ENCODE measurements at regions not wholly inside any gene's neighbourhood (a gene's known extent, or its start where the extent isn't known, plus 50 kb on each side); places are given as distances from the start of the nearest gene placed in this dataset.
"Not testable (repeated sequence)": the region's sequence is repeated elsewhere in the genome, so short reads cannot be mapped to it uniquely, and the experiment has no call there.

DNA sequence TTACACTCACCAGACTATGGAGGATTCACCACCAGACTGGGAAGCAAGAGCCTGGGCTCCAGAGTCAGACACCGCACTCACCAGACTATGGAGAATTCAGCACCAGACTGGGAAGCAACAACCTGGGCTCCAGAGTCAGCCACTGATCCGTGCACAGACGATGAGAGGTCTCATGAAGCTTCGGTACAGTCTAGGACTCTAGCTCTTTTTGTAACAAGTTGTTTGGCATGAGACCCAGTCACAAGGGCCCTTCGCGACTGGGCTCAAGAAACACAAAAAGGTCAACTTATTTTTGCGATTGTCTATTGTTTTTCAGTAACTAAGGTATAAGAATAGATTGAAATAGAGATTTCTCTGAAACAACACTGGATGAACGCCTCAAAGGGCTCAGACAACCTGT, 192.7 kb upstream of the ADAMTSL1 start:
- DNase-seq (ENCODE audit: low read depth) = no peak

DNA sequence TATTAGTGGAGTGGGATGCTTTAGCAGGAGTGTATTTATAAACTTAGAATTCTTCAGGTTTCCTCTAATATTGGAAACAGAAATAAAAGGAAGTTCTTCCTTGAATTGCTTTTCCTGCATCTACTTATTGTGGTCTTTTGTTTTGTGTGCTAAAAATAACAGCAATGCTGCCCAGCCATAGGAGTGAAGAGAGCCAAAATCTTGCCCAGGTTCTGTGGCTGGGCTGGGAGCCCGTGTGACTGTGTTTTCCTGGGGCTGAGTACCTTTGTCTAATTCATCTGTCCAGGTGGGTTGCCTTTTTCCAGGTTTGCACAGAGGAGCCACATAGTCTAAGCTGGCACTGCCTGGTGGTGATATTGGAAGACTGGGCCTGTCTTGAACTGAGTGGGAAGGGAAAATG, 179.7 kb upstream of the ADAMTSL1 start:
- DNase-seq (ENCODE audit: low read depth) = no peak

GRCh38 chr9:18296702-18297055, 177.3 kb upstream of the ADAMTSL1 start:
- peak; percentile 56 for DNase-seq (ENCODE audit: low read depth)

- DNase-seq (ENCODE audit: low read depth) = peak; percentile 47
Measured at GRCh38 chr9:18297056-18297841, 176.7 kb upstream of the ADAMTSL1 start.

- DNase-seq (ENCODE audit: low read depth) = no peak
Measured at GRCh38 chr9:18299449-18299848, 174.5 kb upstream of the ADAMTSL1 start.

DNA sequence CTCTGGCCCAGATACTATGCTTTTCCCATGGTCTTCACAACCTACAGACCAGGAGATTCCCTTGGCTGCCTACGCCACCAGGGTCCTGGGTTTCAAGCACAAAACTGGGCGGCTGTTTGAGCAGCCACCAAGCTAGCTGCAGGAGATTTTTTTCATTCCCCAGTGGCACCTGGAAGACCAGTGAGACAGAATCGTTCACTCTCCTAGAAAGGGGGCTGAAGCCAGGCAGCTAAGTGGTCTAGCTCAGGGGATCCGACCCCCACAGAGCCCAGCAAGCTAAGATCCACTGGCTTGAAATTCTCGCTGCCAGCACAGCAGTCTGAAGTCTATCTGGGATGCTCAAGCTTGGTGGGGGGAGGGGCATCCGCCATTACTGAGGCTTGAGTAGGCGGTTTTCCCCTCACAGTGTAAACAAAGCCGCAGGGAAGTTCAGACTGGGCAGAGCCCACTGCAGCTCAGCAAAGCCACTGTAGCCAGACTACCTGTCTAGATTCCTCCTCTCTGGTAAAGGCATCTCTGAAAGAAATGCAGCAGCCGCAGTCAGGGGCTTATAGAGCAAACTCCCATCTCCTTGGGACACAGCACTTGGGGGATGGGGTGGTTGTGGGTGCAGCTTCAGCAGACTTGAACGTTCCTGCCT, 168.7 kb upstream of the ADAMTSL1 start:
- not testable (repeated sequence) for DNase-seq (ENCODE audit: low read depth)

GRCh38 chr9:18314316-18314715, 159.6 kb upstream of the ADAMTSL1 start:
- DNase-seq (ENCODE audit: low read depth) = peak; percentile 66

- no peak for DNase-seq (ENCODE audit: low read depth)
Measured at GRCh38 chr9:18317896-18318295, 156.1 kb upstream of the ADAMTSL1 start.

- DNase-seq (ENCODE audit: low read depth) = peak; percentile 29
Measured at GRCh38 chr9:18319918-18320445, 154.0 kb upstream of the ADAMTSL1 start.

GRCh38 chr9:18324928-18325745, 148.8 kb upstream of the ADAMTSL1 start:
- DNase-seq (ENCODE audit: low read depth) = no peak

DNA sequence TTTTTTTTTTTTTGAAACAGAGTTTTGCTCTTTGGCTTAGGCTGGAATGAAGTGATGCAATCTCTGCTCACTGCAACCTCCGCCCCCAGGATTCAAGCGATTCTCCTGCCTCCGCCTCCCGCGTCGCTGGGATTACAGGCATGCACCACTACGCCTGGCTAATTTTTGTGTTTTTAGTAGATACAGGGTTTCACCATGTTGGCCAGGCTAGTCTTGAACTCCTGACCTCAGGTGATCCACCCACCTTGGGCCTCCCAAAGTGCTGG, 148.3 kb upstream of the ADAMTSL1 start:
- DNase-seq (ENCODE audit: low read depth) = not testable (repeated sequence)

DNA sequence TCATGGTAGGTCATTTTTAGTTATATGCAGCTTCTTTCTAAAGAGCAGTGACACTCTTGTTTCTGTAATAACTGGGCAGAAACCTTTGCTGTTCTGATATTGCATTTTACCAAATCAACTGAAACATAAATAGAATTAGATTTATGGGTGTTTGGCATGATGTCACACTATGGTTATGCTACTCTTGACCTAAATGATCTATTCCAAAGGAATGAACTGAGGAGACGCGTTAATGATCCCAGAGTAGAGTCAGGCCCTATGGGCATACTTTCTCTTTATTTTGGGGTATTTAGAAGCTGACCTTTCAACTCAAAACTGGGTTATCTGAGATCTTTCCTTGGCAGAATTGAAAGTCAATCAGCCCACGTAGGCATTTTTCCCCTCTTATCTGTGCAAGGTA, 146.8 kb upstream of the ADAMTSL1 start:
- no peak for DNase-seq (ENCODE audit: low read depth)

DNA sequence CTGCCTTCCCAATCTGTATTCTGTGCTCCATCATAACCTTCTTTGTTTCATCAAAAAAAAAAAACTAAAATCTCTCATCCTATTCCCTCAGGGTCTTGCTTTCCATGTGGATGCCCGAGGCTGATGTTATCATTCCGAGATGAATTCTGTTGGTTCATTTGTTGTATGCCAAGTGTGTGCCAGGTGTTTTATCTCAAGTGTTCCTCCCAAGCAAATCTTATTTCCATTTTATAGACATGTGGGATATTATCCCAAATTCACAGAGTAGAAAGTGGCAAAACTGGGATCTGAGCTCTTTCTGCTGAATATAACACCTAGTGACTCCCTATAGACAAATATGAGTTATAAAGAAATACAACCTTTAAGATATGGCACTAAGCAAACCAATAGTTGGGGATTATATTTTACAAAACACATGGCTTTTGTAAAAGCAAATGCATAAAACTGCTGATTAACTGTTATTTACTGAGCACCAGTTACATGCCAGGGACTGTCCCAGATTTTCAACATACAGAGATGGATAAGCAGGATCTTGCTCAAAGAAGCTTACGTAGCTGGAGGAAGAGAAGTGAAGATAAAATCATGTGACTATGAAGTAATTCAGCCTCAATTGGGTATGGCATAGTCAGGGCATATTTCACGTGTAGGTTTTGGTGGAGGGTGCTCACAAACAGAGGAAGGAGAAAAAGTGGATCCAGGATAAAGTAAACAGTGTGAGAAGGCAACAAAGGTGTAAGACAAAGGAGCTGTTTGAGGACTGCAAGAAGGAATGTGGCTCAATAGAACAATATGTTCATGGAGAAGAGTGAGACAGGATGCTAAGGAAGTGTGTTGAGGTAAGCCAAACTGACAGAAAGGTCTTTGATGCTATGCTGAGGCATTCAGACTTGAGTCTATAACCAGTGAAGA, 143.3 kb upstream of the ADAMTSL1 start:
- DNase-seq (ENCODE audit: low read depth) = no peak

- no peak for DNase-seq (ENCODE audit: low read depth)
Measured at GRCh38 chr9:18331310-18331684, 142.7 kb upstream of the ADAMTSL1 start.

GRCh38 chr9:18331808-18332209, 142.1 kb upstream of the ADAMTSL1 start:
- peak; percentile 27 for DNase-seq (ENCODE audit: low read depth)

DNA sequence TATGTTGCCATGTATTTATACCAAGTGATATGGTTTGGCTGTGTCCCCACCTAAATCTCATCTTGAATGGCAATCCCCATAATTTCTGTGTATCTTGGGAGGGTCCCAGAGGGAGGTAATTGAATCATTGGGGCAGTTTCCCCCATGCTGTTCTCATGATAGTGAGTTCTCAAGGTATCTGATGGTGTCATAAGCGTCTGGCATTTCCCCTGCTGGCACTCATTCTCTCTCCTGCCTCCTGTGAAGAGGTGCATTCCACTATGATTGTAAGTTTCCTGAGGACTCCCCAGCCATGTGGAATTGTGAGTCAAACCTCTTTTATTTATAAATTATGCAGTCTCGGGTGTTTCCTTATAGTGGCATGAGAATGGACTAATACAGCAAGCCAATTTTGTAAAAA, 140.8 kb upstream of the ADAMTSL1 start:
- DNase-seq (ENCODE audit: low read depth) = peak; percentile 16

GRCh38 chr9:18335825-18336224, 138.1 kb upstream of the ADAMTSL1 start:
- no peak for DNase-seq (ENCODE audit: low read depth)

DNA sequence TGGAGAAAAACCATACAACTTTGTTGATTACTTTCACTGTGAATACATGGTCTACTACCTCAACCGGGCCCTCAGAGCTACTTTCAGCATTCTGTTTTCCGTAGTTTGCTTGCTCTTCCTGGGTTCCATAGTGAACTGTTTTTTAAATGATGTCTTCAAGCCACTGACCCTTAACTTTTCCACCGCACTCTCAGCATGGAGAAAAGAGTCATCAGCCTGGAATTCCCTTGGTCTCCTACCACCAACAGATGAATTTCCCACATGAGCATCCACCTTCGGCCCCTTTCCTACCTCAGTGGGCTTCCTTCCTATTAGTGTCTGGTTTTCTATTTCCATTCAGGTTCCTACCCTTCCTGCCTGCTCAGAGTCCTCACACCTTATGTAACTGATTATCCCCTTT, 135.9 kb upstream of the ADAMTSL1 start:
- DNase-seq (ENCODE audit: low read depth) = peak; percentile 43

GRCh38 chr9:18343784-18344183, 130.2 kb upstream of the ADAMTSL1 start:
- no peak for DNase-seq (ENCODE audit: low read depth)

- no peak for DNase-seq (ENCODE audit: low read depth)
Measured at GRCh38 chr9:18346745-18347144, 127.2 kb upstream of the ADAMTSL1 start.

GRCh38 chr9:18347386-18348082, 126.4 kb upstream of the ADAMTSL1 start:
- no peak for DNase-seq (ENCODE audit: low read depth)

Measured in RPMI7951 (cell line).